A549 (cell line): ENCODE measurements at regions not wholly inside any gene's neighbourhood (a gene's known extent, or its start where the extent isn't known, plus 50 kb on each side); places are given as distances from the start of the nearest gene placed in this dataset.
"Not testable (repeated sequence)": the region's sequence is repeated elsewhere in the genome, so short reads cannot be mapped to it uniquely, and the experiment has no call there.

Source experiments
- ATAC-seq, 2 experiments: fragments of 200-7000 bp in 1 of 2; fragments of >200 bp in 1 of 2; cut with Nextera tagmentation in 1 of 2; cut with Tn5 transposase in 1 of 2; 3 replicates each; pipeline versions ENCODE4 v1.8.0 to v1.9.1; 2018 to 2020; ENCODE audit warnings: mild to moderate bottlenecking in 1 of 2, moderate library complexity in 1 of 2
- CTCF ChIA-PET: fragments of 300-600 bp; sonication (Branson Sonifier 250); formaldehyde crosslinking; extraction: SDS; loops from one replicate; lab custom pipeline; 2021; ENCODE audit warnings: antibody characterized with exemption, inconsistent platforms; lab: Yijun Ruan, JAX
- POLR2A ChIA-PET: fragments of 350-600 bp; formaldehyde crosslinking; extraction: SDS; loops from one replicate; lab custom pipeline; 2021; ENCODE audit warnings: antibody characterized with exemption, inconsistent platforms; lab: Yijun Ruan, JAX
- DNase-seq, 2 experiments: peaks; one replicate each; pipeline versions ENCODE4 v3.0.0 to v3.0.0-alpha.2; 2011 to 2016; ENCODE audit warnings: low read depth in 1 of 2, low spot score in 1 of 2
- FAIRE-seq: peaks from 2 replicates; lab custom pipeline; 2011; peaks lifted over from hg19 to GRCh38; lab: Jason Lieb, UNC
- H3K27ac ChIP-seq, 2 experiments: fragments of >200 bp; sonication (Bioruptor Twin); formaldehyde crosslinking; 3 replicates each; pipeline ENCODE4 v1.5.1; 2016 to 2017
- H3K4me1 ChIP-seq: fragments of >200 bp; sonication (Bioruptor Twin); formaldehyde crosslinking; 3 replicates; pipeline ENCODE4 v1.6.1; 2016
- H3K4me2 ChIP-seq: fragments of >200 bp; sonication (Bioruptor Twin); formaldehyde crosslinking; 3 replicates; pipeline ENCODE4 v1.6.1; 2016
- H3K4me3 ChIP-seq: fragments of >200 bp; sonication (Bioruptor Twin); formaldehyde crosslinking; 3 replicates; pipeline ENCODE4 v1.5.1; 2016
- H3K9me3 ChIP-seq: fragments of >200 bp; sonication (Bioruptor Twin); formaldehyde crosslinking; 3 replicates; pipeline ENCODE4 v1.6.1; 2016
- WGBS: methylation state at CpG from one replicate; pipeline ENCODE4 v1.1.6; 2017; ENCODE audit errors: missing lambda C conversion rate; 5-methylcytosine and 5-hydroxymethylcytosine counted together

- FAIRE-seq, ATAC-seq, H3K27ac ChIP-seq, H3K4me1 ChIP-seq, CTCF ChIA-PET, DNase-seq, POLR2A ChIA-PET, H3K4me2 ChIP-seq, H3K4me3 ChIP-seq, H3K9me3 ChIP-seq: not testable (repeated sequence)
- 25% methylated on average over 10 of the region's 11 CpGs for WGBS
These were observed 76.9 kb upstream of the POTEG start for GRCh38 chr14:19511055-19511454.

GRCh38 chr14:19489475-19489874 lies 55.3 kb upstream of the POTEG start:
- POLR2A ChIA-PET, H3K4me1 ChIP-seq, H3K4me2 ChIP-seq, DNase-seq, ATAC-seq, H3K27ac ChIP-seq, CTCF ChIA-PET, H3K9me3 ChIP-seq, H3K4me3 ChIP-seq, FAIRE-seq: not testable (repeated sequence)
- WGBS = 75% methylated on average over 2 of the region's 2 CpGs

GRCh38 chr14:19488457-19488856 lies 54.3 kb upstream of the POTEG start:
- H3K4me3 ChIP-seq, CTCF ChIA-PET, POLR2A ChIA-PET, DNase-seq, FAIRE-seq, H3K4me1 ChIP-seq, H3K4me2 ChIP-seq, H3K27ac ChIP-seq, H3K9me3 ChIP-seq, ATAC-seq: not testable (repeated sequence)
- 17% methylated on average over 3 of the region's 3 CpGs for WGBS

GRCh38 chr14:19487690-19488089 lies 53.5 kb upstream of the POTEG start:
- H3K9me3 ChIP-seq, FAIRE-seq, POLR2A ChIA-PET, H3K4me1 ChIP-seq, H3K4me2 ChIP-seq, DNase-seq, H3K4me3 ChIP-seq, CTCF ChIA-PET, H3K27ac ChIP-seq: not testable (repeated sequence)
- peak in 1 of 2 experiments; percentile 31; a peak in 3 of 6 replicates for ATAC-seq
- WGBS = 20% methylated on average over 2 of the region's 14 CpGs

- peak in 1 of 2 experiments; percentile 41; a peak in 3 of 6 replicates for ATAC-seq
- H3K9me3 ChIP-seq, FAIRE-seq, DNase-seq, H3K4me2 ChIP-seq, POLR2A ChIA-PET, CTCF ChIA-PET, H3K27ac ChIP-seq, H3K4me1 ChIP-seq, H3K4me3 ChIP-seq: not testable (repeated sequence)
- WGBS = 59% methylated on average over 11 of the region's 15 CpGs
These were observed 53.1 kb upstream of the POTEG start for GRCh38 chr14:19487265-19487664.

GRCh38 chr14:19485346-19485745 lies 51.2 kb upstream of the POTEG start:
- H3K4me1 ChIP-seq, CTCF ChIA-PET, FAIRE-seq, H3K9me3 ChIP-seq, H3K4me3 ChIP-seq, H3K4me2 ChIP-seq, H3K27ac ChIP-seq, DNase-seq, POLR2A ChIA-PET: not testable (repeated sequence)
- ATAC-seq = peak in 1 of 2 experiments; percentile 16; a peak in 2 of 6 replicates
- WGBS = 35% methylated on average over 4 of the region's 9 CpGs
